Erythroblast (primary cell): ENCODE measurements at regions not wholly inside any gene's neighbourhood (a gene's known extent, or its start where the extent isn't known, plus 50 kb on each side); places are given as distances from the start of the nearest gene placed in this dataset.

Experiments
- DNase-seq, 2 experiments: peaks; one replicate each; lab custom pipeline; 2025; lab: John Stamatoyannopoulos, UW
- GATA1 ChIP-seq: IDR thresholded peaks from 2 replicates; pipeline ENCODE4 v1.6.1; 2011; ENCODE audit warnings: low read depth, mild to moderate bottlenecking, control low read depth, low read length, moderate library complexity
- POLR2A ChIP-seq: IDR thresholded peaks from 2 replicates; pipeline ENCODE4 v1.6.1; 2011; ENCODE audit warnings: mild to moderate bottlenecking, low read length

GRCh38 chr17:77507111-77507885, 366.5 kb downstream of the SEC14L1 start:
- no peak for TF ChIP-seq GATA1
- TF ChIP-seq POLR2A, result no peak
- no peak for DNase-seq

GRCh38 chr17:77508047-77508715, 367.4 kb downstream of the SEC14L1 start:
- TF ChIP-seq GATA1 (no peak), POLR2A (no peak)
- DNase-seq, result no peak

- TF ChIP-seq POLR2A, result no peak
- no peak for TF ChIP-seq GATA1
- no peak for DNase-seq
Observed at GRCh38 chr17:77509089-77509488, 368.3 kb downstream of the SEC14L1 start.

GRCh38 chr17:77509599-77509998, 368.8 kb downstream of the SEC14L1 start:
- TF ChIP-seq POLR2A, result no peak
- no peak for TF ChIP-seq GATA1
- no peak for DNase-seq

- no peak for DNase-seq
- TF ChIP-seq POLR2A, result no peak
Observed at GRCh38 chr17:77510133-77510796, 369.5 kb downstream of the SEC14L1 start.

- DNase-seq, result no peak
- TF ChIP-seq POLR2A, result no peak
- no peak for TF ChIP-seq GATA1
Observed at GRCh38 chr17:77511514-77512061, 370.8 kb downstream of the SEC14L1 start.

GRCh38 chr17:77512062-77512946, 371.5 kb downstream of the SEC14L1 start:
- TF ChIP-seq POLR2A (no peak), GATA1 (no peak)
- no peak for DNase-seq

GRCh38 chr17:77513045-77513444, 372.3 kb downstream of the SEC14L1 start:
- no peak for TF ChIP-seq POLR2A
- TF ChIP-seq GATA1, result no peak
- no peak for DNase-seq

- DNase-seq, result no peak
- no peak for TF ChIP-seq GATA1
- no peak for TF ChIP-seq POLR2A
Observed at GRCh38 chr17:77515227-77515626, 374.5 kb downstream of the SEC14L1 start.

GRCh38 chr17:77516902-77517301, 376.1 kb downstream of the SEC14L1 start:
- TF ChIP-seq POLR2A, result no peak
- no peak for TF ChIP-seq GATA1
- no peak for DNase-seq

- TF ChIP-seq GATA1 (no peak), POLR2A (no peak)
- DNase-seq, result no peak
Observed at GRCh38 chr17:77521076-77521475, 380.3 kb downstream of the SEC14L1 start.

GRCh38 chr17:77523540-77523939, 382.8 kb downstream of the SEC14L1 start:
- TF ChIP-seq GATA1 (no peak), POLR2A (no peak)
- no peak for DNase-seq

- no peak for TF ChIP-seq POLR2A
- TF ChIP-seq GATA1, result no peak
- DNase-seq, result no peak
Observed at GRCh38 chr17:77526259-77526711, 385.5 kb downstream of the SEC14L1 start.
